Fibroblast of mammary gland (primary cell): ENCODE measurements at regions not wholly inside any gene's neighbourhood (a gene's known extent, or its start where the extent isn't known, plus 50 kb on each side); places are given as distances from the start of the nearest gene placed in this dataset.

Experiments used
- DNase-seq: peaks from one replicate; pipeline ENCODE4 v3.0.0-alpha.2; 2010; ENCODE audit warnings: low read depth
- H3K4me3 ChIP-seq: 2 replicates; pipeline ENCODE4 v1.5.1; 2011; ENCODE audit warnings: low read depth, mild to moderate bottlenecking, low read length, moderate library complexity; ENCODE audit not compliant: control insufficient read depth
- TF ChIP-seq, protein P1 (sequence below): conservative IDR thresholded peaks from 2 replicates; pipeline ENCODE4 v1.5.1; 2011; ENCODE audit warnings: low read depth, low read length, inconsistent platforms; ENCODE audit not compliant: control insufficient read depth, insufficient read depth

GRCh38 chr9:13396418-13396817 is 116.9 kb upstream of the MPDZ start:
- H3K4me3 ChIP-seq, result no peak overlapping the region
- no peak for DNase-seq
- TF ChIP-seq, protein P1, sequence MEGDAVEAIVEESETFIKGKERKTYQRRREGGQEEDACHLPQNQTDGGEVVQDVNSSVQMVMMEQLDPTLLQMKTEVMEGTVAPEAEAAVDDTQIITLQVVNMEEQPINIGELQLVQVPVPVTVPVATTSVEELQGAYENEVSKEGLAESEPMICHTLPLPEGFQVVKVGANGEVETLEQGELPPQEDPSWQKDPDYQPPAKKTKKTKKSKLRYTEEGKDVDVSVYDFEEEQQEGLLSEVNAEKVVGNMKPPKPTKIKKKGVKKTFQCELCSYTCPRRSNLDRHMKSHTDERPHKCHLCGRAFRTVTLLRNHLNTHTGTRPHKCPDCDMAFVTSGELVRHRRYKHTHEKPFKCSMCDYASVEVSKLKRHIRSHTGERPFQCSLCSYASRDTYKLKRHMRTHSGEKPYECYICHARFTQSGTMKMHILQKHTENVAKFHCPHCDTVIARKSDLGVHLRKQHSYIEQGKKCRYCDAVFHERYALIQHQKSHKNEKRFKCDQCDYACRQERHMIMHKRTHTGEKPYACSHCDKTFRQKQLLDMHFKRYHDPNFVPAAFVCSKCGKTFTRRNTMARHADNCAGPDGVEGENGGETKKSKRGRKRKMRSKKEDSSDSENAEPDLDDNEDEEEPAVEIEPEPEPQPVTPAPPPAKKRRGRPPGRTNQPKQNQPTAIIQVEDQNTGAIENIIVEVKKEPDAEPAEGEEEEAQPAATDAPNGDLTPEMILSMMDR, result no peak

- DNase-seq, result peak; percentile 55
- TF ChIP-seq, protein P1, result no peak
- no peak overlapping the region for H3K4me3 ChIP-seq
Observed at GRCh38 chr9:13395156-13395555, 115.7 kb upstream of the MPDZ start.

DNA sequence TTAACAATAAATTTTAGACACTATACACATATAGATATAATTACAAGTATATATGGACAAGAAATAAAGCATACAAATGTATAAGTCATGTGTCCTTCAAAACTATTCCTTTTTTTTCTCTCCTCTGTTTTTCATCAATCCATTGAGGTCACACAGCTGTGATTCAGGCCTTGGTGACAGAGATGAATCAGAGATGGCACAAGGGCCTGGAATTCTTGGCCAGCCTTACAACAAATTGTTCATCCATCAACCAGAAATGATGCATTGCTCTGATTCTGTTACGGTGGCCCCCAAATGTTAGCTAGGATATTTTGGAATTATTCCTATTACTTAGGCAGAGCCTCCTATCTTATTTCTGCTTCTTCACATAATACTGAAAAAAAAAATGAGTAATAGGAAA is 108.7 kb upstream of the MPDZ start:
- TF ChIP-seq, protein P1, result no peak

DNA sequence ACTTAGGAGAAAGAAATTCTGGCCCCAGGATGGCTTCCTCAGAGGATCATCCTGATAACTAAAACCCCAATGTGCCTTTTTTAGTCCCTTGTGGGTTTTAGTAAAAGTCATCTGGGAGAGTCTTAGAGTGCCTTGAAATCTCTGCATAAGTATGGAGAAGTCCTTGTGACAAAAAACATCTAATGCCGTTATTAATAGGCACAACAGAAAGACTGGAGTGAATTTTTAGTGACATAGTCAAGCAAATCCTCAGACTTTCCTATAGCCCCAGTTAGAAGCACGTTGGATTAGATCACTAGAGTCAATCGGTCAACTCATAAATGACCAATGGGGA is 108.2 kb upstream of the MPDZ start:
- no peak overlapping the region for H3K4me3 ChIP-seq
- DNase-seq, result peak; percentile 55
- TF ChIP-seq, protein P1, result no peak

More for the DNA sequence above, 108.7 kb upstream of the MPDZ start:
- DNase-seq, result peak; percentile 95
- no peak overlapping the region for H3K4me3 ChIP-seq

DNA sequence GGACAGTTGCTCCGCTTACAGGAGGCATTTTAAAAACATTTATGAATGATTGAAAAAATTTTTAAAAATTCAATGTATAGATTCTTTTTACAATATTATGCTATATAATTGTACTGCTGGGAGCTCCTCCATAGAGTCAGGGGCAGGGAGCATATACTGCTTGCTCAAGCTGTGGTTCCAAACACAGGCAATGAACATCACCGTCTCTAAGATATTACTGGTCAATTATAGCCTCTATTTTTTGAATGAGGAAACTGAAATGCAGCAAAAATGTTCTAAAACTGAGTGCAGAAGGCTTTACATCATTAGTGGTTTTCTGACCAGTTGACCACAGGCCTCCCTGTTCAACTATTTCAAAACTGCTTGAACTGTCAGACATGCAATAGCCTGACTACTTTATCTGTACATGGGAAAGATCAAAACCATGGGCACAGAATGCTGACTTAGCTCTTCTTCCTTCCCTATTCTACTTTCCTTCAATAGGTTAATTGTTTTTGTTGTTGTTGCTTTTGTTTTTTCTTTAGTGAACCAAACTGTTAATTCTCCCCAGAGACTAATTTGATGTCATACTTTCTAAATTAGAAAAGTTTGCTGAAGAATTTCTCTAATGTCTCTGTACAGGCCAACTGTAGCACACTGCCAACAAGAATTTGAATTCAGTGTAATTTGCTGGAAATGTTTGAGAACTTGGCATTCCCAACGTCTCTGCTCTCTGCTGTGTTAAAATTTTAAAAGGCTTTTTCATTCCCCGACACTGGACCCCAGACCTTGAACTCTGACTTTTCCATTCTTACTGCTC is 107.6 kb upstream of the MPDZ start:
- TF ChIP-seq, protein P1, result no peak
- peak; percentile 97 for DNase-seq
- no peak overlapping the region for H3K4me3 ChIP-seq

DNA sequence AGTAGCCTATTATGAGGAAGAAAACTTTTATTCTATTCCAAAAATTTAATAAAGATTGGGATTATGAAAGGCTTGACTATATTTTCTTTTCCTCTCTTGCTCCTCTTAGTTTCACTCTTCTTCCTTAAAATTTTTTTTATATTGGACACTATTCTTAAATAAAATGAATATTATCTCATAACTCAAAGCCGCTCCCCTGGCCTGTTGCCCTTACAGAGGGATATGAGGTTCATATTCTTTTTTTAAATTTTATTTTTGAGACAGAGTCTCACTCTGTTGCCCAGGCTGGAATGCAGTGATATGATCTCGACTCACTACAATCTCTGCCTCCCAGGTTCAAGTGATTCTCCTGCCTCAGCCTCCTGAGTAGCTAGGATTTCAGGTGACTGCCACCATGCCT is 106.8 kb upstream of the MPDZ start:
- TF ChIP-seq, protein P1, result no peak

DNA sequence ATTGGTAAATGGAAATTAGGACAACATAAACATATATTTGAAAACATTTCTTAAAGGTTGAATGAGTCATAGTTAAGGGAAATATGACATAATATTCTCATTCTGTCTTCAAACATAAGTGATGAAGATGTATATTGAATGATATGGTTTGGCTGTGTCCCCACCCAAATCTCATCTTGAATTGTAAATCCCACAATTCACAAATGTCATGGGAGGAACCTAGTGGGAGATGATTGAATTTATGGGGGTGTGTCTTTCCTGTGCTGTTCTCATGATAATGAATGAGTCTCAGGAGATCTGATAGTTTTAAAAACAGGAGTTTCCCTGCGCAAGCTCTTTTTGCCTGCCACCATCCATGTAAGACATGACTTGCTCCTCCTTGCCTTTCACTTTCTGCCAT is 104.4 kb upstream of the MPDZ start:
- TF ChIP-seq, protein P1, result no peak
- DNase-seq, result no peak

More for the DNA sequence above, 106.8 kb upstream of the MPDZ start:
- no peak for DNase-seq
- no peak overlapping the region for H3K4me3 ChIP-seq

More for the DNA sequence above, 104.4 kb upstream of the MPDZ start:
- H3K4me3 ChIP-seq, result no peak overlapping the region
